Kasumi-1 (cell line): ENCODE measurements at regions not wholly inside any gene's neighbourhood (a gene's known extent, or its start where the extent isn't known, plus 50 kb on each side); places are given as distances from the start of the nearest gene placed in this dataset.
"Not testable (repeated sequence)": the region's sequence is repeated elsewhere in the genome, so short reads cannot be mapped to it uniquely, and the experiment has no call there.

ENCODE experiments used
- DNase-seq, 2 experiments: peaks; one replicate each; lab custom pipeline; 2025; lab: John Stamatoyannopoulos, UW

DNA sequence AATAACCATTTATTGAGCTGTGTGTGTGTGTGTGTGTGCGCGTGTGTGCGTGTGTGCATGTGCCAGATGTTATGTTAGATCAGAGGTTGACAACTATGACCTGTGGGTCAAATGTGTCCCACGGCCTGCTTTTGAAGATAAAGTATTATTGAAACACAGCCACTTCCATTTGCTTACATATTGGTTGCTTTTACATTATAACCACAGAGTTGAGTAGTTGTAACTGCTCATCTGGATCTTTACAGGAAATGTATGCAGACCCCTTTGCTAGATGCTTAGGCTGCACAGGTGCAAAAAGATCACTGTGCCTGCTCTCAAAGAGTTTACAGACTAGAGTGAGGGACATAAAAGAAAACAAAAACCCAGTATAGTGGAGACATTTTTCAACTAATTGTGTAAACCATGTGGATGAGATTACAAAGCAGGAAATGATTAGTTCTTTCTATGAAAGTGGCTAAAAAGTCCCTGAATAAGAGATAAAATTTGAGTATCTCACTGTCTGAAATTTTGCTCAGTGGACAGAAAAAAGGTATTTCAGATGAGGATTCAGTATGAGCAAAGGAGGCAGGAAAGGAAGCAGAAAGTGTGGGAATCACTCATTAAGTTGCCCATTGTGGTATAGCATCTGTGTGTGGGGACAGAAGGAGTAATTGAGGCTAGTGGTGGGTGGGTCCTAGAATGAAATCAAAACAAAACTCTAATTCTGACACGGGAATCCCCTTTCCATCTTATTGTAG is 188.4 kb downstream of the PAH start:
- DNase-seq = no peak

GRCh38 chr12:102726686-102727085 is 190.4 kb downstream of the PAH start:
- no peak for DNase-seq

- DNase-seq = no peak
Measured at GRCh38 chr12:102722147-102722546, 194.9 kb downstream of the PAH start.

GRCh38 chr12:102708108-102708507 is 208.9 kb downstream of the PAH start:
- no peak for DNase-seq

DNA sequence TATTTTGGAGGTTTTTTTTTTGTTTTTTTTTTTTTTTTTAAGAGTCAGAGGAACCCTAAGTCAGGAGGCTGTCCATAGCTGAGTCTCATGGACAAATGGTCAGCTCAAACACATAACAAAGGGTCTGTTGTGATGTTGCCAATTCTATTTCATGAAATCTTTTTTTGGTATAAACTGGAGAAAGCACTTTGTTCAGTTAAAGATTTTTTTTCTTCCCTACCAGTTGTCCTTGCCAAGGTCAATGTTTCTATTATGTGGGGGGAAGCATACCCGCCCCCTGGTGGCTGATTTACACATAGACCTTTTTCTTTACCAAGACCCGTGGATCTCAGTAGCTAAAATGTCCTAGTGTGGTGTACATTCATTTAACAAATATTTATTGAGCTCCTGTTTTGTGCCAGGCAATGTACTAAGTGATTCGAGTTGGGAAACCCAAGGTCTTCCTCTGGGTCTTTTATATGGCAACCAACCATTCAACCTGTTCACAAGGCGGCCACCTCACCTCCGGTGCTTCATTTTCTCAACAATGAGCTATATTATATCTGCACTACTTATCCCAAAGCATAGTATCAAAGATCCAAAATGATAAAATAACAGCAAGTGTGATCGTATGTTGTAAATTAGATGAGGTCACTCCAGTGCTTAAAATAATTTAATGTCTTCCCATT is 214.5 kb downstream of the PAH start:
- DNase-seq = peak; percentile 56 to 63

- DNase-seq = no peak
Measured at GRCh38 chr12:102696045-102696444, 215.7 kb upstream of the IGF1 start.

- DNase-seq = no peak
Measured at GRCh38 chr12:102694903-102695302, 214.5 kb upstream of the IGF1 start.

GRCh38 chr12:102691773-102692555 is 211.6 kb upstream of the IGF1 start:
- DNase-seq = no peak

GRCh38 chr12:102690253-102690652 is 209.9 kb upstream of the IGF1 start:
- no peak for DNase-seq

- DNase-seq = no peak
Measured at GRCh38 chr12:102689701-102690100, 209.3 kb upstream of the IGF1 start.

DNA sequence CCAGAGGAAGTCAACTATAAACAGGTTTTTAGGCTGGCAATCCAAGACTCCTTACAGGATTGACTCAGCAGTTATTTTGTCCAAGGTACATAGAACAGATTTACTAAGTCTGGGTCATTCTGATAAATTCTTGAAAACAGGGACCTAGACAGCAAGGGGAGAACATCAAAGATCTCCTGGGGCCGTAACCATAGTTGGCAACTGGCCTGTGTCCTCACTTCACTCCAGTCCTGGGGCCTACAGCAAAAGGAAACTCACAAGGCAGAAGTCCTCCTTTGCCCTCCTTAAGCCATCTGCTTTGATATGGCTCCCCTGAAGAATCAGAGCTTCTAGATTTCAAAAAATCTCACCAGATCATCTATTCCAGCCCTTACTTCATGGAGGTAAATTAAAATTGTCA is 207.2 kb upstream of the IGF1 start:
- DNase-seq = no peak

- DNase-seq = no peak
Measured at GRCh38 chr12:102685841-102686240, 205.5 kb upstream of the IGF1 start.

GRCh38 chr12:102685172-102685571 is 204.8 kb upstream of the IGF1 start:
- DNase-seq = no peak

GRCh38 chr12:102682366-102683289 is 202.3 kb upstream of the IGF1 start:
- DNase-seq = no peak

DNA sequence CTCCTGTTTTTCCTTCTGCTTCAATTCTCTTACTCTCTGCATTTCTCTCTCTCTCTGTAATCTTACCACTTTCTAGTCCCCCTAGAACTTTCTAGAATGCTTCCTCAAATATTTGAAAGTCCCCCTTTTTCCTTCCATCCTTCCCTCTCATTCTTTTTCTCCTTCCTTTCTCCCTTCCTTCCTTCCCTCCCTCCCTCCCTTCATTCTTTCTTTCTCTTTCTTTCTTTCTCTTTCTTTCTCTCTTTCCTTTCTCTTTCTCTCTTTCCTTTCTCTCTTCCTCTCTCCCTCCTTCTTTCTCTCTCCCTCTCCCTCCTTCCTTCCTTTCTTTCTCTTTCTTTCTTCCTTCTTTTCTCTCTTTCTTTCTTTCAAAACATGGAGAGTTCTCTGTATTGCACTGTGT is 201.4 kb upstream of the IGF1 start:
- no peak for DNase-seq

- DNase-seq = no peak
Measured at GRCh38 chr12:102681309-102681708, 200.9 kb upstream of the IGF1 start.

DNA sequence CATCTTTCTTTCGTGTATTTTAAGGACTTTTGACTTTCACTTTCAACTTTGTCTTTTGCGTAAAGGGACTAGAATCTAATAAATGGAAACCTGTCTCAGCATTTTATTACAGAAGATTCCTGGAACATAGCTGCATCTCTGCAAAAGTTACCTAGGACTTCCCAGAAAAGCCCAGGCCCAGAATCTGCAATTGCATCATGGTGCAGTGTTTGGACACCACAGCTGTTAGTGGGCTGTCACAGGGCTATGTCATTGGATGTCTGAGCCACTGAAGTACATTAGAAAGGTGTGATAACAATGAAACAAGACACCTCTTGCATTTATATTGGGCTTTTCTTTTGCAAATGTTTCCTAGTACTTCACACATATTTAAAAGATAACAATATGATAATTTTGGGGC is 199.9 kb upstream of the IGF1 start:
- no peak for DNase-seq

DNA sequence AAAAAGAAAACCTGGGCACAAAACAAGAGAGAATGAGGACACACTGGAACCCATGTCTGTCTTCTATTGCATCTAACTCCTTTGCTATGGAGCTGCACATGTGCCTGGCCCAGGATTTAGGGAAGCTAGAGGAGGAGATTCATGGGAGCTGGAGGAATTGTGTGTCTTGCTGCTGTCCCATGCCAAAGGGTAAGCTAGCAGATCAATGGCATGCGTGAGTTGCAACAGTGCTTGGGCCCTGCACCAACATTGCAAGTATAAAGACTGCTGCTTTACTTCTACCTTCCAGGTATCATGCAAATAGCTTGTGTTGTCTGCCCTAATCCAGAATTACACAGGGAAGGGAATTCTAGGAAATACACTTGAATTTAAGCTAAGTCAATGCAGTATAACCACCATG is 196.4 kb upstream of the IGF1 start:
- DNase-seq = no peak

DNA sequence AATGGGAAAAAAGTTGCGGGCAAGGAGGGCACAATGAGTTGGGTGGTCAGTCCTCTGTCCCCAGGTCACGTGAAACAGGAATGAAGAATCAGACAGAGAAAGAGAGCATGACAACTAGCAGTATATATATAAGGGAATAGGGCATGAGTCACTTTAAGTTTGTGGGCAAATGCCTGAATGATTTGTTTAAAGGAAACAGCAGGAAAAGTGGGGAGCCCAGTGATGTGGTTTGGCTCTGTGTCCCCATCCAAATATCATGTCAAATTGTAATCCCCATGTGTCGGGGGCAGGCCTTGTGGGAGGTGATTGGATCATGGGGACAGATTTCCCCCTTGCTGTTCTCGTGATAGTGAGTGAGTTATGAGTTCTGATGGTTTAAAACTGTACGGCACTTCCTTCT is 195.3 kb upstream of the IGF1 start:
- DNase-seq = no peak

- DNase-seq = no peak
Measured at GRCh38 chr12:102673606-102674005, 193.2 kb upstream of the IGF1 start.

DNA sequence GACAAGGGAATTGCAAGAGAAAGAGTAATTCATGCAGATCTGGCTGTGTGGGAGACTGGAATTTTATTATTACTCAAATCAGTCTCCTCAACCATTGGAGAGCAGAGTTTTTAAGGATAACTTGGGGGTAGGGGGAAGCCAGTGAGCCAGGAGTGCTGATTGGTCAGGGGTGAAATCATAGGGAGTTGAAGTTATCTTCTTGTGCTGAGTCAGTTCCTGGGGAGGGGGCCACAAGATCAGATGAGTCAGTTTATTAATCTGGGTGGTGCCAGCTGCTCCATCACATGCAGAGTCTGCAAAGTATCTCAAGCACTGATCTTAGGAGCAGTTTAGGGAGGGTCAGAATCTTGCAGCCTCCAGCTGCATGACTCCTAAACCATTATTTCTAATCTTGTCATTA is 191.8 kb upstream of the IGF1 start:
- not testable (repeated sequence) for DNase-seq

- no peak for DNase-seq
Measured at GRCh38 chr12:102669056-102669455, 188.7 kb upstream of the IGF1 start.
